WI38 (cell line): ENCODE measurements at regions not wholly inside any gene's neighbourhood (a gene's known extent, or its start where the extent isn't known, plus 50 kb on each side); places are given as distances from the start of the nearest gene placed in this dataset.

ENCODE experiments used
- H3K4me3 ChIP-seq: 2 replicates; pipeline ENCODE4 v1.5.1; 2011; ENCODE audit warnings: low read depth, mild to moderate bottlenecking, control low read depth, low read length
- CTCF ChIP-seq: IDR thresholded peaks from 2 replicates; pipeline ENCODE4 v1.5.1; 2012; ENCODE audit warnings: low read depth, mild to moderate bottlenecking, control low read depth, low read length

- H3K4me3 ChIP-seq, result no peak overlapping the region
- no peak for TF ChIP-seq CTCF
These were observed 479.7 kb downstream of the KIF20B start for GRCh38 chr10:90180886-90181691.

GRCh38 chr10:90192825-90193224 lies 491.4 kb downstream of the KIF20B start:
- H3K4me3 ChIP-seq, result no peak overlapping the region
- no peak for TF ChIP-seq CTCF

- no peak for TF ChIP-seq CTCF
- no peak overlapping the region for H3K4me3 ChIP-seq
These were observed 492.0 kb downstream of the KIF20B start for GRCh38 chr10:90193240-90193985.

- no peak overlapping the region for H3K4me3 ChIP-seq
- no peak for TF ChIP-seq CTCF
These were observed 494.0 kb downstream of the KIF20B start for GRCh38 chr10:90195288-90195840.

- no peak overlapping the region for H3K4me3 ChIP-seq
- TF ChIP-seq CTCF, result no peak
These were observed 496.4 kb downstream of the KIF20B start for GRCh38 chr10:90197766-90198165.

GRCh38 chr10:90199093-90199492 lies 497.7 kb downstream of the KIF20B start:
- TF ChIP-seq CTCF, result no peak
- no peak overlapping the region for H3K4me3 ChIP-seq

- no peak for TF ChIP-seq CTCF
- H3K4me3 ChIP-seq, result no peak overlapping the region
These were observed 498.1 kb downstream of the KIF20B start for GRCh38 chr10:90199513-90199912.
